Stimulated activated CD8-positive, alpha-beta memory T cell treated with anti-CD3 and anti-CD28 coated beads, Interleukin-15, amount 100 ng/mL, for 4 hours (primary cell): ENCODE measurements at regions not wholly inside any gene's neighbourhood (a gene's known extent, or its start where the extent isn't known, plus 50 kb on each side); places are given as distances from the start of the nearest gene placed in this dataset.

Experiments
- DNase-seq, 2 donors: peaks; one replicate each; pipeline ENCODE4 v3.0.0-alpha.2; 2020; ENCODE audit warnings: low read depth in 2 of 2

DNA sequence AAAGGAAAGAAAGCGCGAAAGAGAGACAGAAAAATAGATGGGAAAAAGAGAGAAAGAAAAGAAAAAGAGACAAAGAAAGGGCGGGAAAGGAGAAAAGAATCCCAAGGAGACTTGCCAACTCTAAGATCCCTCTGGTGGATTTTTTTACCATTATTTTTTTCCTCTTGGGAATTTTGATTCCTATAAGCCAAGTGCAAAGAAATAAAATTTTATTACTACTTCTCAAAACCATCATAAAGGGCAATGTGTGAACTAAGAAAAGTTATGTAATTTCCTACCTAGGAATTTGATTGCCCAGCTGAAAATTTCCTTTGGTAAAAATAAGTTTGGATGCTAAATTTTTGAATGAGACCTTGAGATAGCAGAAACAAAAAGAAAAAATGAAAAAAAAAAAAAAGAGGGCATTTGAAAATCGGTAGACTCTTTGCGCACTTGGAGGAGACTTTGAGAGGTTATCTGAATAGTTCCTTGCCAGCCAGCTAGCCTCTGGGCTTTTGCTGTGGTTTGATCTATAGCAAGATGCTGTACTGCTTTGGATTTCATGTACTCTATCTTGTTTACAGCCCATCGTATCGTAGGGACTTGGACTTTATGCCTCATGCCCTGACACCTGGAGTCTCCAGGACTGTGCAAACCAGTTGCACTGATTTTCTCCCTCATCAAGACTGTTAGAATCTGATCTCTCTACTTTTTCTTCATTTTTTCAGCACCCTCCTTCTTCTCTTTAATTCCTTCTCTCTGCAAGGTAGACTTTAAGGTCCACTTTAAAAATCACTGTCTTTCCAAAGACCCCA lies 535.4 kb upstream of the MKI67 start:
- DNase-seq, result no peak

DNA sequence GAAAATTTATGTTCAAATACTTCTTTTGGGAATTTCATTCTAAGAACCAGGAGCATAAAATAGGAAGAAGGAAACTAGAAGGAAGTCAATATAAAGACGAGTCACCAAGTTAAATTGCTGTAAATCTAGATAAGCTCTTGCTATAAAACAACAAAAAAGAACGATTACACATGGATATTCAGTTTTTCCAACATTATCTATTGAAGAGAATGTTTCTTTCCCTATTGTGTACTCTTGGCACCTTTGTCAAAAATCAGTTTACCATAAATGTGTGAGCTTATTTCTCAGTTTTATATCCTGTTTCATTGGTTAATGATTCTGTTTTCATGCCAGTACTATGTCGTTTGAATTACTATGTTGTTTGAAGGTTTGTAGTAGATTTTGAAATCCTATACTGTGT lies 536.3 kb upstream of the MKI67 start:
- no peak for DNase-seq

DNA sequence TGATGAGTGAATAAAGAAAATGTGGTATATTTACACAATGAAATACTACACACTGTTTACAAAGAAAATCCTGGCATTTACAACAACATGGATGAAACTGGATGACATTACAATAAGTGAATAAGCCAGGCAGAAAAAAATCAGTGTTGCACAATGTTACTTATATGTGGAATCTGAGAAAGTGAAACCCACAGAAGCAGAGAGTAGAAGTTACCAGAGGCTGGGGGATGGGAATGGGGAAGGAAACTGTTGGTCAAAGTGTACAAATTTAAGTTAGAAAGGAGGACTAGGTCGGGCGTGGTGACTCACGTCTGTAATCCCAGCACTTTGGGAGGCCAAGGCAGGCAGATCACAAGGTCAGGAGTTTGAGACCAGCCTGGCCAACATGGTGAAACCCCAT lies 538.5 kb upstream of the MKI67 start:
- DNase-seq, result no peak

DNA sequence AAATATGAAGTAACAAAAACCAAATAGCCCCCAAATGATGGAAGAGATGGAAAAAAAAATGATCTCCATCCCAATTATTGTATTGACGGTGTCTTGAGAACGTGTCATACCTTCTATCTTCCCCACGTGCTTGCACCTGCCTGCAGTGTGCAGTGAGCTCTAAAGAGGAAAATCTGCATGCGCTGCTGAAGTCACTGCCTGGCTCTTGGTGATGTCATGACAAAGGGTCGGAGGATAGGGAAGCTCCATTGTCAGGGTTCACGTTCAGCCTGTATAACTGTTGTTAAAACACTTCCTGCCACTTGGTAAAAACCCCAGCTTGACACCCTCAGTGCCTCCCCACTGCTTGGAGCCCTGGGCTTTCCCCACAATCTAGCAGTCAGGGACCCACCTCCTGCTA lies 549.2 kb upstream of the MKI67 start:
- DNase-seq, result no peak

DNA sequence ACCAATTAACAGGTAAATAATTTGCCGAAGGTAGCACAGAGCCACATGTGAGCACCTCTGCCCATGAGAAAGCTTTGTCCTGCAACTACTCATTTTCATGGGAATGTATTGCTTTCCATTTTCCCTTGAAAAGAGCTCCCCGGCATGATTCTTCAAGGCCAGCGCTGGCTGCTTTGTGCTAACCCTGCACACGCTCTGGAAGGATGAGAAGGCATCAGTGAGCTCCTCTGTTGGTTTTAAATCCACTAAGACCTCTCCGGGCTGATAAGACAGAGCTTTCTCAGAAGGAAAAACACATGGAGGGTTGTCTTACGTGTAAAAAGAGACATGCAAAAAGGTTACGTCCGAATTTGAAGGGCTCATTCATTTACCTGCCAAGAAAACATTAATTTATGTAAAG lies 553.9 kb upstream of the MKI67 start:
- DNase-seq, result no peak

DNA sequence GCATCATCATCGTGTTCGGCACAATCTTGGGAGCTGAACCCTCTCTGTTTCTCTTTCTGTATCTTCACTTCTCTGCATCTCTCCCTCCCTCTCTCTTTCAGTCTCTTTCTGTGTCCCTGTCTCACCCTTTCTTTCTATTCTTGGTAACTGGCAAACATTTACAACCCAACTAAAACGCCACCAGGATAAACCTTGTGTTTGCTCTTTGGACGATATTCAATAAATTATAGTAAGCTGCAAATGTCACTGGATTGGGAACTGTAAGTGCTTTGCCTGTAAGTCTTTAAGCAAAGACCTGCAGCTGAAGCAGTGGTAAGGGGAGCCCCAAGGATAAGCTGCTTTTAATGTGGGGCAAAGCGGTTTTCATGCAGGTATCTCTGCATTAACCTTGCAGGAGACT lies 558.0 kb upstream of the MKI67 start:
- DNase-seq, result no peak

DNA sequence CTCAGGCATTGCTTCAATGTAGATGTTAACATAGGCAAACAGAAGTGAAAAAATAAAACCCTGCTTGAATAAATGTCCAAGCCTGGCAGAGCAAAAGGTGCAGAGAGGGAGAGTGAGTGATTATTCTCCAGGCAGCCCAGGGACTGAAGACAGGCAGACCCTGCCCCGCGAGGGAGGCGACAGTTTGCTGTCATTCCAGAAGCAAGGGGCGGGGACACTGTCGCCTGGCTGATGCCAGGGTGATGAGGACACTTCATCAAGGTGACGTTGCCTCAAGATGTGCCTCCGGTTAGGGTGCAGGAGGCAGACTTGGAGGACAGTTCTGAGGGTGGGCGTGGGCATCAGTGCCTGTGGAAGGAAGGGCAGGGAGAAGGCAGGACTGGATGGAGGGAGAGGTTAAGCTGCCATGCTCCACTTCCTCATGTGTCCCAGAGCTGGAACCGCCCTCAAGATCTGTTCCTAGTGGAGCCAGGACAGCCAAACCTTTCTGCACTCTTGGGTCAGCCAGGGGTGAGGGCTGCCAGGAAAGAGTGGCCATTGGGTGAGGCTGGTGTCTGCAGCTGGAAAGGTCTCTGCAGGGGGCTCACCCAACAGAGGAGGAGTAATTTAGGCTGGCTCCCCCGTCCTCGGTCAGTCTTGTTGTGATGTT lies 560.5 kb upstream of the MKI67 start:
- no peak for DNase-seq

DNA sequence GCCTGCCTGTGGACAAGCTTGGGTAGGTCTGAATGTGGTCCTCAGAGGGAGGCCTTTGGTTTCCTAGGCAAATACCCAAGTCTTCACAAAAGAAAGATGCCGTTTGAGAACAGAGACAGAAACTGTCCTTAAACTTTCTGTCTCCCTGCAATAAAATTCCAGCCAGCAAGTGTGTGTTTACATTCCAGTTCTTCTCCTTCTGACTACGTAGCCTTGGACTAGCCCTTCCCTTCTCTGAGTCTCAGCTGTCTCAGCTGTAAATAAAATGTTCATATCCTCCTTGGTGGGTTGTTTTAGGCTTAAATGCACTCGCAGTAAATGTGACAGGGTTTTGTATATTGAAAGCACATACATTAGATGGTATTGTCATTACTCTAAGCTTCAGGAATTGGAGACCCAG lies 561.2 kb upstream of the MKI67 start:
- DNase-seq, result no peak

DNA sequence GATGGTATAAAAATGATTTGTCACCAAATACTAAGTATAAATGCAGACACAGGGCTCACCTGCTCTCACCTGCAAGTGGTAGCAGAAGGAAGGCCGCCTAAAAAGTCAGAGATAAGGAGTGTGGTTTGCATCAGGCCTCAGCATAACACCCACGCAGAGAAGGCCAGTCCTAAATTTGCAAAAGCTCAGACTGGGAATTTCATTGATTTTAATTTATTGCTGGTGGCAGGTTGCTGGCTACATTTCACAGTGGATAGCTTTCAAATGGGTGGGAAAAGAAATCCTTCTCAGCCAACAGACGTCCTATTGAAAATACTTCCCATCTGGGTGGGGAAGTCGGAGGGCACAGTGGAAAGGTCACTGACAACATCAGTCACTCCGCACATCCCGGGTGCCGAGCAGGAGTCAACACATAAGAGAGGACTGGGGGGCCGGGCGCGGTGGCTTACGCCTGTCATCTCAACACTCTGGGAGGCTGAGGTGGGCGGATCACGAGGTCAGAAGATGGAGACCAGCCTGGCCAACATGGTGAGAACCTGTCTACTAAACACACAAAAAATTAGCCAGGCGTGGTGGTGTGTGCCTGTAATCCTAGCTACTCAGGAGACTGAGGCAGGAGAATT lies 561.8 kb upstream of the MKI67 start:
- DNase-seq, result no peak

DNA sequence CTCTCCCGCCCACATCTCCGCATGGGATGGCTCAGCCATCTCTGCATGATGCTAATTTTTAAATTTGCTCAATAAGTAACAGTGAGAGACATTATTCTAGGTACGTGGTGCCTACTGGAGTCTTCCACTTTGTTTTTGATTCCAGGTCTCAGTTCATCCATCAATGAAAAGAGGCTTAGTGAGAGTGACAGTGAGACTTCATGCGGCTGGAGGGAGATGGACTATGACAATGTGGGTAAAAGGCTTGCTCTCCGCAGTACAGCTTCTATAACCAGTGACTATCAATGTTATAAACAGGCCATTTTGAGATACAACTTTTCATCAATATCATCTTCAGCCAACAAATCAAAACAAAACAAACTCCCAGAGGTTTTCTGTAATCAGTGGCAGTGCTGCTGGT lies 563.4 kb upstream of the MKI67 start:
- no peak for DNase-seq

DNA sequence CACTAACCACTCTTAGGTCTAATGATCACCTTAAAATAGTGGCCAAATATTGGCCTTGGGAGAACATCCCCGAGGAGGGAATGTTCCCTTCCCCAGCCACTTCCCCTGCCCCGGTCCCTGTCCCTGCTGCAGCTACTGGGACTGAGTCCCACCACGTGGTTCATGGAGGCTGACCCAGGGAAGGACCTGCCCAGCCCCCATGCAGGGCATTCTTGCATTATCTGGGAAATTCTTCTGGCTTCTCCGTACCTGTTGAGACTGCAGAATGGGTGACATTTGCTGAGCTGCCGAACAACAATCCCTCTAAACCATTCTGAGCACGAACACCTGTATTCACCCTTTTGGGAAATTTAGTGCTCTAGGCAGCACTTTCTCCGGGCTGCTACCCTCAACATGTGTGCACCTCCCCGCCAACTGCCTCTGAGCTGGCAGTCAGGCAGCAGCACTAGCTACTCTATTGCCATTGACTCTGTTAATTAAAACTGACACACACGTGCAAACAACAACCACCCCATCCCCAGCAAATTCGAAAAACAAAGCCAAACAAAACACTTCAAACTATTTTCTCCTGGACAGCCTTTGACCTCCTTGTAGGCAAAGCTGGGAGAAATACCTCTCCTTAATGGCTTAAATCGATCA lies 567.4 kb upstream of the MKI67 start:
- DNase-seq, result no peak

DNA sequence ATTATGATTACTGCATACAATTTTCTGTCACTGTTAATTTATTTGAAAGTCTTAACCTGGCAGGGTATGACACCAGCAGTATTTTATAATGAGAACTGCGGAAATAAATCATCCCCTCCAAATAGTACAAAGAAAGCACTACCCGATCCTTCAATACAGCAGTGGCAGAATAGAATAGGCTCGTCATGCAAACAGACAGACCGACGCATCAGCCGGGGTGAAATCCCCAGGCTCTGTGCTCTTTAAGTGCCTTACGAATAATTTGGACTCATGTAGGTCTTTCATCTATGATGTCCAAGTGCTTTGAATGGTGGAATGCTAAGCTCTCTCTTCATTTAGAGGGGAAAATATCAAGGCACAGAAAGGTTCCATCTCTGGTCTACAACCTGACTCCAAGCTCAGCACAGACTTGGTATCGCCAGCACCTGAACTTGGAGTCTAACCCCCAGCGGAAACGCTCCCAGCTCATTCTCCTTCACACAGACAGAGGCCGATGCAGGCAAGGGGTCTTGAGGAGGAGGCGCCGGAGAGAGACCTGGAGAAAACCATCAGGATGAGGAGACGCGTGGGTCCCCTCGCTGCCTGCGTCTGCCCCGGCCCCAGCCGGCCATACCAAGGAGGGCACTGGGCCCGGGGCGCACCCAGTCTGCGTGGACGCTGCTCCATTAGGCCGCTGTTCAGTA lies 568.1 kb upstream of the MKI67 start:
- no peak for DNase-seq

DNA sequence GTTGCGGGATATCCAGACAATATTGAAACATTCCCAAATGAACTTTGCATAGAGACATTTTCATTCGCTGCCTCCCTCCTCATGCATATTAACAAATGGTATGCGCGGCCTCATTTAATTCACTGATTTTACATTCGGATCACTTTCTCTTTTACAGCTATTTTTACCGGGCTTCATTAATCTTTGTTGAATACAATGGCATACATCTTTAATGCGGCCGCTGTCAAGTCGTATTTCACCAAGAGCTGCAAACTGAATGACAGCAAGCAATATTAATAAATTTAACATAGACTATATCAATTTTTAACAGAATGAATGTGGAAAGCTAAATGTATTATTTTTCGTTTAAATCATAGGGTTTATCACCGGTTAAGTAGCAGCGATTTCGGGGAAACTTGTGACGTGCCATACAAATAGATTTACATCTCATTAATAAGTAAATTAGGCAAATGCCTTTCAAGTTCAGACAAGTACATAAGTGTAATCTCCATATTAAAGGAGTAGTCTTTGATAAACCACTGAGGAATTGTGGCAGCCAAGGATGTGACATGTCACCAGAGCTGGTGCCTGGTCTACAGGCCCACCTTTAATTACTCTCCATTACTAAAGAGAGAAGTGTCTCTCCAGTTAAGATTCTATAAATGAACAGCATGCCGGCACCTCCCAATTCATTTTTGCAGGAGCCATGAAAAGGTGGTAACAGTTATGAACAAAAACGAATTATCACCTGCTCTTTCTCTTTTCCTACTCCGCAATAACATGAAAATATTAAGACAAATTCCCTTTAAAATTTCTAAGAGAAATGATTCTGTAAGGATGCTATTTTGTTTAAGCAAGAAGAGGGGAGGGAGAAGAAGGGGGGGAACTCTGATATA lies 568.9 kb upstream of the MKI67 start:
- DNase-seq, result no peak

DNA sequence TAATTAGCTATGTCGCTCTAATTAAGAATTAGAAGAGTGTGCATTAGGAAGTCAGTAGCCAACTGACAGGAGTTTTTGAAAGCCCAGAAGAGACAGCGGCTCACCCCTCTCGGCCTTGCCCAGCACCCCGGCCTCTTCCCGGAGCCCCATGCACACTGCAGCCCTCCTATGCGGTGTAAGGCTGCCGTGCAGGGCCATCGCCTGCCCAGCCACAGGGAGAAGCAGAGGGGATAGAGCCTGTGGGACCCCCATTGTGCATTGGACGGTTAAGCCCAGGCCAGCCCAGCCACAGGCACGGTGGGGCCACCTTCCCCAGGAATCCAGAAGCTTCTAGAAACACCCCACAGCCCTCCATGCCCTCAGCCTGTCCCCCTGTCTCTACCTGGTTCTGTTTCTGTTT lies 569.7 kb upstream of the MKI67 start:
- DNase-seq, result no peak

DNA sequence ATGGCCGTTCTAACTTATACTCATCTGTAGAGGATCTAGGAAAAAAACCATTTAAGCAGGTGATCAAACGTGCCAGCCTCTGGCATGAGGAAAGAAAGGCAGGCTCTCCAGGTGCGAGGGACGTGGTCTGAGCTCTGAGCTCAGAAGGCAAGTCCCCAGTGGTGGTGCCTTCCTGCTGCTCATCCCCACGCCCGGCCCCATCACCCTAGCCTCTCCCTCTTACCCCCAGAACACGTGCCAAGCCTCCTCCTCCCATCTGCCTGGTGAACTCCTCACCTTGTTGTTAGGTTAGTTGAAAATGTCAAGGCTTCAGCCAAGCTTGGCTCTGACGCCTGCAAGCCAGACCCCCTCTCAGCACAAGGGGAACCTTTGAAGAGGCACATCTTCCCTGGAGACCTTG lies 571.2 kb upstream of the MKI67 start:
- no peak for DNase-seq

DNA sequence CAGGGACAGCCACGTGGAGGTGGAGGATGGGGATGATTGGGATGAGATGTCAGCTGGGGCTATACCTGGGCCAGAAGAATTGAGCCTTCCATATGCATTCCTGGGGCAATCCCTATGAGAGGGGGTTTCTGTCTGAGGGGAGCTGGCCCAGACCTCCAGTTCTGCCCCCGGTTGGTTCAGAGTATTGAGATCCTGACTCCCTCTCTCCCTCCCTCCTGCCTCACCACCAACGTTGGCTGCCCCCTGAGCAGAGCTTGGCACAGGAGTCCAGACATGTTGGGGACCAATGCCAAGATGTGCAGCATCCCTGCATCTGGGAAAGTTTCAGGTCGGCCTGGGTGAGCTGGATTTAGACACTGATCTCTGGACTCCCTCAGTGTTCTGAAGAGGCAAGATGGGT lies 575.2 kb upstream of the MKI67 start:
- DNase-seq, result no peak

DNA sequence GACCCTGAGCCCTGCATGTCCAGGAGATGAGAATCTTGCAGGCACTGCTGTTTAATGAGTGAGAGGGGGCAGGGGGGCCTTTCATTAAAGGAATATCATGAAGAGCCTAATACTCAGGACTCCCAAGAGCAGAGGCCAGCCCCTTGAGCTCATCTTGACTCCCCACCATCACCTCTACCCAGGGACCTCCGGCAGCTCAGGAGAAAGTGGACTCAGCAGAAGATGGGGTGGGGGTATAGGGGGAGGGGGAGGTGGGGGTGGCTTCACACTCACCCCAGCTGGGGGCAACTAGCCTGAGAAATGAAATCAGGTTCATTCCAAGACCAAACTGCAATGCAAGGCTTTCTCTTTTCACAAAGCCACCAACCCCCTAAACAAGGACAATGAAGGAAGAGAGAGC lies 575.6 kb upstream of the MKI67 start:
- no peak for DNase-seq

DNA sequence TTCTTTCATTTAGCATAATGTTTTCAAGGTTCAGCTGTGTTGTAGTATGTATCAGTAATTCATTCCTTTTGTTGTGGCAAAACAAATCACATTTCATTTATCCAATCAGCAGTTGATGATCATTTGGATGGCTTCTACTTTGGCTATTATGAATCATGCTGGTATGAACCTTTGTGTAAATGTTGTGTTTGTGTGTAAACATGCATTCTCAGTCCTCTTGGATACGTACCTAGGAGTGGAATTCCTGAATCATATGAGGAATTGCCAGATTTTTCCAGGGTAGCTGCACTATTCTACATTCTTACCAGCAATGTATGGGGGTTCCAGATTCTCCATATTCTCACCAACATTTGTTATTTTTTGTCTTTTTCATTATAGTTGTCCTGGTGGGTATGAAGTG lies 578.5 kb upstream of the MKI67 start:
- DNase-seq, result no peak

DNA sequence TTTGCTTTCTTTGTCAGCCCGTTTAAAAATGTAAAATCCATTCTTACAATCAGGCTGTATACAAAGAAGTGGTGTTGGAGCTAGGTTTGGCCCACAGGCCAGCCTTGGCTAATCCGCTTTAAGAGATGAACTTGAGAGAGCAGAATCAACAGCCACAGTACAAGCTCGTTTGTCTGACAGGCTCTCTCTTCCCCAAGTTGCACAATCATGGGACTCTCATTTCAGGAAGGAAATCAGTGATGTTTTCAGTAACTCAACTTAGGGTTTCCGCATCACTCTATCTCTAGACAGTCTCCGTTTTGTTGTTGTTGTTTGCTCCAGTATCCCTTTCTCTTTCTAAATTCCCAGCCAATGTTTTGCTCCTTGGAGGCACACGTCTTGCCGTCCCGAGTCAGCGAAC lies 582.0 kb upstream of the MKI67 start:
- DNase-seq, result no peak

DNA sequence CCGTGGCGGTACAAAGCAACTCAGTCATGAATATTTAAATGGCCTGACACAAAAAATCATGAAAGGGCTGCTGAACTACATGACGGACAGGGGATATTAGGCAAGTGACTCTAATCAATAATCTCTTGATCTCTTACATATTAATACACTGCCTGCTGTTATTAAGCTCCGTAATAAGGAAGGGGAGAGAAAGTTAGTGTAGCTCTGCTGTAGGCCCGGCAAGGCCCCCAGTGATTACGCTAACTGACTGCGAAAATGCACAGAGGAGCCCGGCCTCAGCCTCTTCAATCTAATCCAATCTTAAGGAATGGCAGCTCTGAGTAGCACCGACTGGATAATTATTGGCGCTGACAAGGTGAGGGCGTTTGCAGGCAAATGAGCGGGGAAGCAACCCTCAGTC lies 583.5 kb upstream of the MKI67 start:
- DNase-seq, result no peak

DNA sequence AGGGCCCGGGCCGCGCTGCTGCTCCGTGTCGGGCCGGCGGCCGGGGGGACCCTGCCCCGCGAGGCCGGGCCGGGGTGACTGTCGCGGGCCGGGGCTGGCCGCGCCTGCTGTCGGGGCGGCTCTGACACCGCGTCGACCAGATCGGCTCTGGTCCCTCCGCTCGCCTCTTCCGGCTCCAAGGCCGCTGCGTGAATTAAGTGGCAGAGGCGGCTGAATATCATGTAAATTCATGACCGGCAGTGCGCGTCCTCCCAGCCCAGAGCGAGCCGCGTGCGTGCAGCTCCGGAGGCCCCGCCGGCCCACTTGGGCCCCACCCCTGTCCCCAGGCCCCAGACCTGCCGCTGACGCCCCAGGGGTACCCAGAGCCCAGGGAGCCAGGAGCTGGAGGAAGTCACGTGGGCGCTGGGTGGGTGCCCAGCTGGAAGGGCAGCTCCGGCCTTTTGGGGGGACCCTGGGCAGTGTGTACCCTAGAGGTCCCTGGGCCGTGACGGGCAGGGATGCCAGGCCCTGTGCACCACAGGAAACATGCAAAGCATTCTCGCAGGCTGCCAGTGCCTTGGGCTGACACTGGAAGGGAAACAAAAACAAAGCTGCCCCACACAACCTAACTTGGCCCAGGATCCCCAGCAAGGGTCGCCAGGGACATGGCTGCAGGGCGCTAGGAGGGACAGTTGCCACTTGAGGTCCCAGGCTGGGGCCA lies 584.0 kb upstream of the MKI67 start:
- DNase-seq, result no peak
